ENCODE measurements at regions not wholly inside any gene's neighbourhood (a gene's known extent, or its start where the extent isn't known, plus 50 kb on each side); places are given as distances from the start of the nearest gene placed in this dataset.
"Not testable (repeated sequence)": the region's sequence is repeated elsewhere in the genome, so short reads cannot be mapped to it uniquely, and the experiment has no call there.

DNA sequence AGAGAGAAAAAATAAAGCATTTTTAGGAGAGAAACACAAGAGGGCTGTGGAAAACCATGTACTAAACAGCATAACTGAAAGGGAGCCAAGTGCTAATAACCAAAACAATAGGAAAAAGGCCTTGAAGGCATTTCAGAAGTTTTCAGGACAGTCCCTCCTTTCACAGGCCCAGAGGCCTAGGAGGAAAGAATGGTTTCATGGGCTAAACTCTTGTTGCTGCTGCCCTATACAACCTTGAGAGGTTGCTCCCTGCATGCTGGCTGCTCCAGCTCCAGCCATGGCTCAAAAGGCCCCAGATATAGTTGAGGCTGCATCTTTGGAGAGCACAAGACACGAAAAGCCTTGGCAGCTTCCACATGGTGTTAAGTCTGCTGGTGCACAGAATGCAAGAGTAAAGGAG lies 267.4 kb upstream of the LRP1B start:
- no peaks in the 10 kb centered on the region for H3K4me1 Mint-ChIP-seq (ENCODE audit: low read depth)
- H3K9me3 Mint-ChIP-seq = peaks cover 51% of the 10 kb centered on the region
- H3K27me3 Mint-ChIP-seq = no peaks in the 10 kb centered on the region
- intact Hi-C loops (cut with micrococcal nuclease) = no loop called here
- no peak overlapping the region for H3K27ac Mint-ChIP-seq
- no peaks in the 10 kb centered on the region for H3K36me3 Mint-ChIP-seq (ENCODE audit: low read depth)
- H3K4me3 Mint-ChIP-seq = no peak overlapping the region

DNA sequence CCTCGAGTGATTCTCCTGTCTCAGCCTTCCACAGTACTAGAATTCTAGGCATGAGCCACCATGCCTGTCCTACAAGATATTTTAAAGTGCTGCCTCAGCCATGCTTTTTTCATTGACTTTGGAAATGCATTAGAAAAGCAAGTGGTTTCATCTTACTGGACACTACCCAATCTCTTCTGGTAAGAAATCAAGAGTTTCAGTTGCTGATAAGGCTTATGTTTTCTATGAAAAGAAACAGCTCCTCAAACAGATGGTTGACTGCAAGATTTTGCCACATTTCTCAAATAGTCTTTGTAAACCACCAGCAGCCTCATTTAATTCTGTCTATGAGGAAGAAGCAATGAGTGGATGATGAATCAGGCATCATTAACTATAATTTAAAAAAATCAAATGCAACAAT lies 264.5 kb upstream of the LRP1B start:
- H3K36me3 Mint-ChIP-seq (ENCODE audit: low read depth) = no peaks in the 10 kb centered on the region
- H3K27me3 Mint-ChIP-seq = no peaks in the 10 kb centered on the region
- intact Hi-C loops (cut with micrococcal nuclease) = no loop called here
- H3K4me1 Mint-ChIP-seq (ENCODE audit: low read depth) = no peaks in the 10 kb centered on the region
- no peak overlapping the region for H3K4me3 Mint-ChIP-seq
- peaks cover 40% of the 10 kb centered on the region for H3K9me3 Mint-ChIP-seq
- no peak overlapping the region for H3K27ac Mint-ChIP-seq

DNA sequence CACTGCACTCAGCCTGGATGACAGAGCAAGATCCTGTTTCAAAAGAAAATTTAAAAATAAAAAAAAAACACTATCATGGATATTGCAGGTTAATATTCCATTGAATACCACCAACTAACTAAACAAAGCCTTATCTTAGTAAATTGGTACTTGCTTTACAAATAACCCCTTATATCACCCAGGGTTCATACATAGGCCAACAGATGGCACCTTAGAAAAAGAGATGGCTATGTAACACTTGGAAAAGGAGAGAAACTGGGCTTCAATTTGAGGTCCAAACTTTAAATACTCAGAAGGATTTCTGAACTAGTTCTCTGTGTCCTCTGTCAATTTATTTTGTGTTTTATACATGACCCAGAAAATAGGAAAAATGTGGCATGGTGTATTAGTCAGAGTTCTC lies 249.6 kb upstream of the LRP1B start:
- no peak overlapping the region for H3K27ac Mint-ChIP-seq
- intact Hi-C loops (cut with micrococcal nuclease) = no loop called here
- no peaks in the 10 kb centered on the region for H3K9me3 Mint-ChIP-seq
- H3K27me3 Mint-ChIP-seq = no peaks in the 10 kb centered on the region
- no peak overlapping the region for H3K4me3 Mint-ChIP-seq
- no peaks in the 10 kb centered on the region for H3K4me1 Mint-ChIP-seq (ENCODE audit: low read depth)
- H3K36me3 Mint-ChIP-seq (ENCODE audit: low read depth) = no peaks in the 10 kb centered on the region

DNA sequence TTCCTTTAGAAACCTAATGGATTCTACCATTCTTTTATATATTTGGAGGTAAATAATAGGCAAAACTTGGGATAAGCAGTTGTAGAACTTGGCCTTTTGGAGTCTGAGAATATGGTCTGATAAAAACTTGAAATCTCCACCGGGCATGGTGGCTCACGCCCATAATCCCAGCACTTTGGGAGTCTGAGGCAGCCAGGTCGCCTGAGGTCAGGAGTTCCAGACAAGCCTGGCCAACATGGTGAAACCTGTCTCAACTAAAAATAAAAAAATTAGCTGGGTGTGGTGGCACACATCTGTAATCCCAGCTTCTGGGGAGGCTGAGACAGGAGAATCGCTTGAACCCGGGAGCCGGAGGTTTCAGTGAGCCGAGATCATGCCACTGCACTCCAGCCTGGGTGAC lies 231.3 kb upstream of the LRP1B start:
- H3K27me3 Mint-ChIP-seq; intact Hi-C loops (cut with micrococcal nuclease); H3K27ac Mint-ChIP-seq; H3K9me3 Mint-ChIP-seq; H3K36me3 Mint-ChIP-seq (ENCODE audit: low read depth); H3K4me3 Mint-ChIP-seq; H3K4me1 Mint-ChIP-seq (ENCODE audit: low read depth): not testable (repeated sequence)

DNA sequence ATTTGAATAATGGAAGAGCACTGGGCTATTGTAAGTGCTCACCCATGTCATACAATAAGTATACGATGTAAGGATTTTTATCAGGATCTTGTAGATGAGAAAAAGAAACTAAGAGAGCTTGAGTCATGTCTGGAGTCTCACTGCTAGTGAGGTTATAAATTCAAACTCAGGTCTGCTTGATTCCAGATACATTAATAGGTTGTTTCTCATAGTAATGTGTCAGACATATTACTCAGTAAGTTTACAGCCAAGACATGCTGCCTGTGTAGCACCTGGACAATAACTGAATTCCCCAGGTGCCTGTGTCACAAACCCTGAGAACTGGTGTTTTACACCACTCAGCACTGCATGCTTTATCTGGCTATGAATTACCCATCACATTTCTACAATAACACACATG lies 216.9 kb upstream of the LRP1B start:
- H3K36me3 Mint-ChIP-seq (ENCODE audit: low read depth) = no peaks in the 10 kb centered on the region
- H3K4me1 Mint-ChIP-seq (ENCODE audit: low read depth) = no peaks in the 10 kb centered on the region
- intact Hi-C loops (cut with micrococcal nuclease) = no loop called here
- no peak overlapping the region for H3K4me3 Mint-ChIP-seq
- H3K9me3 Mint-ChIP-seq = no peaks in the 10 kb centered on the region
- no peak overlapping the region for H3K27ac Mint-ChIP-seq
- no peaks in the 10 kb centered on the region for H3K27me3 Mint-ChIP-seq

DNA sequence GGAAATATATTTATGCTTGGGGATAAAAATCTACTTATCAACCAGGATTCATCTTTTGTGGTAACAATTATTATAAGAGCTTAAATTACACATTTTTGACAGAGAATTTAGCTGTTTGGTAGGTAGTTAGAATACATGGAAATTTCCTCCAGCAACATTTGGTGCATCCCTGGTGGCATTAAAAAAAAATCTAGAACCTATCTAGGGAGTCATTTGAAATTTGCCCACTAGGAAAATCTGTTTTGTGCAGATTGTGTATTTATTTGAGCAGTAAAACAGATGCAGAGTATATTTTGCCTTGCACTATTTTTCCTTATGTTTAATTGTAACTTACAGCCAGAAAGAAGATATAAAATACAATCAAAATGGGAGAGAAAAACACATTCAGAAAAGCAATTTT lies 208.4 kb upstream of the LRP1B start:
- intact Hi-C loops (cut with micrococcal nuclease) = no loop called here
- Mint-ChIP-seq H3K4me1 (ENCODE audit: low read depth) (no peaks in the 10 kb centered on the region), H3K4me3 (no peak overlapping the region), H3K36me3 (ENCODE audit: low read depth) (no peaks in the 10 kb centered on the region), H3K9me3 (peaks cover 14% of the 10 kb centered on the region), H3K27me3 (no peaks in the 10 kb centered on the region), H3K27ac (no peak overlapping the region)

DNA sequence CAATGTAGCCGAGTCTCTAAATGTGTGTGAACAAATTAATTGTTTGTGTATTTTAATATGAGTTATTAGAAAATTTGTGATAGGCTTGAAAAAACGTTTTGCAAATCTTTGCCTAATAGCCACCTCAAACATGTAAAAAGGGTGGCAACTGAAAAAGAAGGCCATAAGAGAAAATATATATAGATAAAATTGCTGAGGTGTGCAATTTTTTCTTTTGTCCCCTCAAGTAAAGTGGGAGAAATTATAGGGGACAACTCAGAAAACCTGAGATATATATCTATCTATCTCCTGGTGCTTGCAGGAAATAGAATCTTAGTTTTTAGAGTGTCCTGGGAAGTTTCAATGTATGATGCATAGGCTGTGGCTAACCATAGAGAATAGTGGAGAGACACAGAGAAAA lies 201.4 kb upstream of the LRP1B start:
- no peaks in the 10 kb centered on the region for H3K4me1 Mint-ChIP-seq (ENCODE audit: low read depth)
- no peaks in the 10 kb centered on the region for H3K36me3 Mint-ChIP-seq (ENCODE audit: low read depth)
- H3K27me3 Mint-ChIP-seq = no peaks in the 10 kb centered on the region
- intact Hi-C loops (cut with micrococcal nuclease) = no loop called here
- peaks cover 14% of the 10 kb centered on the region for H3K9me3 Mint-ChIP-seq
- H3K27ac Mint-ChIP-seq = no peak overlapping the region
- no peak overlapping the region for H3K4me3 Mint-ChIP-seq

DNA sequence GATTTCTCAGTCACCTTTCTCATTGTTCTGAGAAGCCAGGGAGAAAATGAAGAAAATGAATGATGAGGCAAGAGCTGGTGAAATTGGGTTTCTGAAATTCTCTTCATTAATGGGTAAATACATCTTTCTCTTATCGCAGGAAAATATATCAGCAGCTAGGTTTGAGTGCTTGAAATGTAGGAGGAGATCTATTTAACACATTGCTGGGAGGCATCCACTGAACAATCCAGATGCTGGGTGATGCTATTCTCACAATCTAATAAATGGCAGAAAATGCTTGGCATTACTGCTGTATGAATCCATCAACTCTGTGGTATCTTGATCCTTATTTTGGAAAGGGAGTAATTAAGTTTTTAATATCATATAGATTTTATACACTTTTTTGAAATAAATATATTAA lies 199.6 kb upstream of the LRP1B start:
- H3K4me1 Mint-ChIP-seq (ENCODE audit: low read depth) = no peaks in the 10 kb centered on the region
- no peak overlapping the region for H3K4me3 Mint-ChIP-seq
- H3K27ac Mint-ChIP-seq = no peak overlapping the region
- no peaks in the 10 kb centered on the region for H3K36me3 Mint-ChIP-seq (ENCODE audit: low read depth)
- peaks cover 10% of the 10 kb centered on the region for H3K9me3 Mint-ChIP-seq
- no peaks in the 10 kb centered on the region for H3K27me3 Mint-ChIP-seq
- intact Hi-C loops (cut with micrococcal nuclease) = no loop called here

DNA sequence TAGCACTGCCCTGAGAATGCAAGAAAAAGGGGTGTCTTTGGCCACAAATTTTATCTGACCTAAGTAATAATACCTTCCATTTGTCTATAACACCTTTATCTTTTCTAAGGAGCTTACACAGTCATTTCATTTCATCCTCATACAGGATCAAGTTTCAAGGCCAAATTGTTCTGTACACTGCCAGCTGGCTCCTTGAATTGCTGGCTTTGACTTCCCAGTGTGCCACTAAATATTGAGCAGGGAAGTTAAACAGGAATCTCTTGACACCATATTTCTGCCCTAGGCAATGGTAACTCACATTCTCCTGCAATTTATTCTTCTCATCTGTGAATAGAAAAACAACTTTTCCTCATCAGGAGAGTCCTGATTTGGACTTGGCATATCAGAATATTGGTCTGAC lies 195.1 kb upstream of the LRP1B start:
- Mint-ChIP-seq H3K4me3 (no peak overlapping the region), H3K4me1 (ENCODE audit: low read depth) (no peaks in the 10 kb centered on the region), H3K9me3 (peaks cover 11% of the 10 kb centered on the region), H3K27me3 (no peaks in the 10 kb centered on the region), H3K27ac (no peak overlapping the region), H3K36me3 (ENCODE audit: low read depth) (no peaks in the 10 kb centered on the region)
- intact Hi-C loops (cut with micrococcal nuclease) = no loop called here

DNA sequence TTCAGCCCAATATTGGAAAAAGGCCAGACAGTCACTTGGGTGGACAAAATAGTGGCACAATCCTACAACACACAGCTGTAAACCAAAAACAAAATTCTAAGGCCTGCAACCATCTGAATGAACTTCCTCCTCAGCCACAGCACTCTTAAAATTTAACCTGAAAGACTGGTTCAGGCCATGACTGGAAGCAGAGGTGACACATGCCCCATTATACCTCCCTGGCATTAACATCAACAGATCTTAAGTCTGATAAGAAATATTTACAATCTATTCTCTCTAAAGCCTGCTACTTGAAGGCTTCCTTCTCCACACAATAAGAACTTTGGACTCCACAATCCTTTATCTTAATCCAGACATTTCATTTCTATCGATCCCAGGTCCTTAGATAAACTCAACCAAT lies 192.4 kb upstream of the LRP1B start:
- Mint-ChIP-seq H3K4me1 (ENCODE audit: low read depth) (no peaks in the 10 kb centered on the region), H3K27ac (no peak overlapping the region), H3K9me3 (peaks cover 11% of the 10 kb centered on the region), H3K36me3 (ENCODE audit: low read depth) (no peaks in the 10 kb centered on the region), H3K27me3 (no peaks in the 10 kb centered on the region), H3K4me3 (no peak overlapping the region)
- intact Hi-C loops (cut with micrococcal nuclease) = no loop called here

DNA sequence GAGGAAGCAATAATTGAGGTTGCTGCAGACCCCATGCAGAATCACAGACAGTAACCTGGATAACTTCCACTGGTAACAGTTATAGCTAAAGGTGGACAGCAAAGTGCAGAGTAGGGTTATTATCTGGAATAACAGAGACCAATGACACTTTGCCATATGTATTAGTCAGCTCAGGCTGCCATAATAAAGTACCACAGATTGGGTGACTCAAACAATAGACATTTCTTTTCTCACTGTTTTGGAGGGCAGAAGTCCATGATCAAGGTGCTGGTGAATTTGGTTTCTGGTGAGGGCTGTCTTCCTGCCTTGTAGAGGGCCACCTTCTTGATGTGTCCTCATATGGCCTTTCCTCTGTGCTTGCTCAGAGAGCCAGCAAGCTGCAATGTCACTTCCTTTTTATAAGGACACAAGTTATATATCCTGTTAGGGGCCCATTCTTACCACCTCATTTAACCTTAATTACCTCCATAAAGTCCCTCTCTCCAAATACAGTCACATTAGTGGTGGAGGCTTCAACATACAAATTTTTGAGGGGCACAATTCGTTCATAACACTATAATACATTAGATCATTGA lies 191.0 kb upstream of the LRP1B start:
- H3K27ac Mint-ChIP-seq = no peak overlapping the region
- no peak overlapping the region for H3K4me3 Mint-ChIP-seq
- intact Hi-C loops (cut with micrococcal nuclease) = no loop called here
- no peaks in the 10 kb centered on the region for H3K4me1 Mint-ChIP-seq (ENCODE audit: low read depth)
- H3K9me3 Mint-ChIP-seq = peaks cover 11% of the 10 kb centered on the region
- H3K36me3 Mint-ChIP-seq (ENCODE audit: low read depth) = no peaks in the 10 kb centered on the region
- no peaks in the 10 kb centered on the region for H3K27me3 Mint-ChIP-seq

DNA sequence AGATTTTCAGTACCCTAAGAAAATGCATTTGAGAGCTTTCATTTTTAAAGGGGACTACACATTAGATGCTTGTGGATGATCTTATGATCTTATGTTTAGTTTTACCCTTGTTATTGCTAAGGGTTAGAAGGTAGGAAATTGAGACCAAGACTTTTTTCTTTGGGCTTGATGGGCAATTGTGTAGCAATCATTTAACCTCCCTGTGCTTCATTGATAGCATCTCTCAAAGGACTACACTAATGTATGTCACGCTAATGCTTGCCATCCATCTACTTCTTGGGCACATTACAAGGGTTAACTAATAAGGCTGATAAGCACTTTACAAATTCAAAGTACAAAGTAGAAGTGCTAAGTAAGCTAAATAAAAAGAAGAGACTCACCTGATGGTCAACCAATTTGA lies 189.3 kb upstream of the LRP1B start:
- Mint-ChIP-seq H3K27ac (no peak overlapping the region), H3K4me3 (no peak overlapping the region), H3K4me1 (ENCODE audit: low read depth) (no peaks in the 10 kb centered on the region), H3K36me3 (ENCODE audit: low read depth) (no peaks in the 10 kb centered on the region), H3K27me3 (no peaks in the 10 kb centered on the region), H3K9me3 (peaks cover 8% of the 10 kb centered on the region)
- intact Hi-C loops (cut with micrococcal nuclease) = no loop called here

DNA sequence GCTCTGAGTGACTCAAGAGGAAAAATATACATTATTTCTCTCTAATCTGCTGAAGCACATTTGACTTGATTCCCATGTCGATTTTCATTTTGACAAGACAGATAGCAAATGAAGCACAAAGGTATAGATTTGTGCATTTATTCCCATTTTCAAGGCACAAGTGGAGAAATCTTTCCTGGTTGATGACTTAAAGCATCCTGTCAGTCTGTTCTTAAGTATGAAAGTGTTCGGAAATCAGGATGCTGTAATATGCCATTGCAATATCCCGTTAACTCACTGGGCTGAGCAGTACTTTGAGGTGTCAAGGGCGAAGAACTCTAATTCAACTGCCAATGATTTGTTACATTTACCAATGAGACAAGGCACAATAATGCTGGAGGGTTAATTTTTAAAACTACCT lies 185.2 kb upstream of the LRP1B start:
- peaks cover 8% of the 10 kb centered on the region for H3K9me3 Mint-ChIP-seq
- no peaks in the 10 kb centered on the region for H3K4me1 Mint-ChIP-seq (ENCODE audit: low read depth)
- H3K4me3 Mint-ChIP-seq = no peak overlapping the region
- no peaks in the 10 kb centered on the region for H3K27me3 Mint-ChIP-seq
- intact Hi-C loops (cut with micrococcal nuclease) = no loop called here
- no peaks in the 10 kb centered on the region for H3K36me3 Mint-ChIP-seq (ENCODE audit: low read depth)
- no peak overlapping the region for H3K27ac Mint-ChIP-seq

DNA sequence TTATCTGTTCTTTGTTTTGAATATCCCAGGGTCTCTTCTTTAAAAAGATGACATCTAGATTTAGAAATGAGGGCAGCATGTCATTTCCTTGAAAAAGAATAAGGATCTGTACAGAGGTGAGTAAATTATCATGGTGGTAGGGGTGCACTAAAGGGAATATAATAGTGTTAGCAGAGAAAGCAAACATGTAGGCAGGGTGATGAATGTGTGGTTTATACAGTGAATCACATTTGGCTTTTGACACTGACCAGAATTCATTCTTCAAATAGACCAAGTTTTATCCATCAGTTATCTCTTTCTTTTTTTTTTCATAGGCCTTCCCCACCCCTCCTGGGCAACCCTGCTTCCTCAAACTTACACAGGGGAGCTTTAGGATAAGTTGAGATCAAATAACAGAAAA lies 184.5 kb upstream of the LRP1B start:
- intact Hi-C loops (cut with micrococcal nuclease) = no loop called here
- Mint-ChIP-seq H3K27me3 (no peaks in the 10 kb centered on the region), H3K4me1 (ENCODE audit: low read depth) (no peaks in the 10 kb centered on the region), H3K9me3 (peaks cover 15% of the 10 kb centered on the region), H3K4me3 (no peak overlapping the region), H3K27ac (no peak overlapping the region), H3K36me3 (ENCODE audit: low read depth) (no peaks in the 10 kb centered on the region)

DNA sequence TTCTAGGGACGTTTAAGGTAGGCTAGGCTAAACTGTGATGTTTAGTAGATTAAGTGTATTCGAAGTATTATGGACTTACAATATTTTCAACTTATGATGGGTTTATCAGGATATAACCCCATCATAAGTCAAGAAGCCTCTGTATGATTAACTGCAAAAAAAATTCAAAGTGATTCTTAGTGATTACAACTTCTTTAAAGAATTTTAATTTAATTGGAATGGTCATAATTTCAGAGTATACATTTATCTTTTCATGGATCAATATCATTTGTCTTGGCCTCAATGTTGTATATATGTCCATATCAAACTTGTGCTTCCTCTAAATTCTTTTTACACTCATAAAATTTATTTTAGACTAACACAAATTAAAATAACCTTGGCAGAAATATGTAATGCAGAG lies 183.3 kb upstream of the LRP1B start:
- H3K36me3 Mint-ChIP-seq (ENCODE audit: low read depth) = no peaks in the 10 kb centered on the region
- no peak overlapping the region for H3K27ac Mint-ChIP-seq
- no peaks in the 10 kb centered on the region for H3K27me3 Mint-ChIP-seq

More for the DNA sequence above, 183.3 kb upstream of the LRP1B start:
- Mint-ChIP-seq H3K4me1 (ENCODE audit: low read depth) (no peaks in the 10 kb centered on the region), H3K4me3 (no peak overlapping the region), H3K9me3 (peaks cover 26% of the 10 kb centered on the region)
- intact Hi-C loops (cut with micrococcal nuclease) = no loop called here
